ENCODE measurements at regions not wholly inside any gene's neighbourhood (a gene's known extent, or its start where the extent isn't known, plus 50 kb on each side); places are given as distances from the start of the nearest gene placed in this dataset.

GRCh38 chr6:139754898-139755775 is 380.7 kb upstream of the CITED2 start:
- Histone ChIP-seq H3K4me3 (no peak overlapping the region), H3K27ac (no peak overlapping the region), H3K27me3 (no peaks in the 10 kb centered on the region), H3K36me3 (no peaks in the 10 kb centered on the region), H3K9me3 (no peaks in the 10 kb centered on the region), H3K4me1 (peaks cover 15% of the 10 kb centered on the region)
- TF ChIP-seq POLR2A (IDR thresholded peaks at IDR 0.05) (no peak), EP300 (IDR thresholded peaks at IDR 0.05) (no peak), POLR2AphosphoS5 (IDR thresholded peaks at IDR 0.05) (no peak), CTCF (IDR thresholded peaks at IDR 0.05) (no peak)
- no peak for DNase-seq (ENCODE audit: low spot score in 2 of 2)
- WGBS: 50% methylated on average over 6 of the region's 6 CpGs

GRCh38 chr6:139753198-139753861 is 378.9 kb upstream of the CITED2 start:
- 84% methylated on average over 4 of the region's 4 CpGs for WGBS

GRCh38 chr6:139752086-139752485 is 377.6 kb upstream of the CITED2 start:
- Histone ChIP-seq H3K4me1 (peaks cover 10% of the 10 kb centered on the region), H3K9me3 (no peaks in the 10 kb centered on the region)
- TF ChIP-seq EP300 (IDR thresholded peaks at IDR 0.05) (no peak), POLR2AphosphoS5 (IDR thresholded peaks at IDR 0.05) (no peak), POLR2A (IDR thresholded peaks at IDR 0.05) (no peak), CTCF (IDR thresholded peaks at IDR 0.05) (no peak)

More at GRCh38 chr6:139753198-139753861, 378.9 kb upstream of the CITED2 start:
- Histone ChIP-seq H3K9me3 (no peaks in the 10 kb centered on the region), H3K27me3 (no peaks in the 10 kb centered on the region), H3K4me1 (peaks cover 15% of the 10 kb centered on the region), H3K4me3 (no peak overlapping the region), H3K27ac (no peak overlapping the region), H3K36me3 (no peaks in the 10 kb centered on the region)
- no peak for TF ChIP-seq CTCF (IDR thresholded peaks at IDR 0.05)
- TF ChIP-seq POLR2AphosphoS5 (IDR thresholded peaks at IDR 0.05): no peak
- TF ChIP-seq EP300 (IDR thresholded peaks at IDR 0.05): no peak
- no peak for TF ChIP-seq POLR2A (IDR thresholded peaks at IDR 0.05)
- no peak for DNase-seq (ENCODE audit: low spot score in 2 of 2)

GRCh38 chr6:139751179-139751578 is 376.7 kb upstream of the CITED2 start:
- WGBS: 74% methylated on average over 3 of the region's 3 CpGs
- Histone ChIP-seq H3K9me3 (no peaks in the 10 kb centered on the region), H3K36me3 (no peaks in the 10 kb centered on the region), H3K27me3 (no peaks in the 10 kb centered on the region), H3K4me1 (peaks cover 10% of the 10 kb centered on the region), H3K4me3 (no peak overlapping the region), H3K27ac (no peak overlapping the region)
- no peak for DNase-seq (ENCODE audit: low spot score in 2 of 2)
- TF ChIP-seq POLR2AphosphoS5 (IDR thresholded peaks at IDR 0.05): no peak
- TF ChIP-seq EP300 (IDR thresholded peaks at IDR 0.05): no peak
- no peak for TF ChIP-seq CTCF (IDR thresholded peaks at IDR 0.05)
- no peak for TF ChIP-seq POLR2A (IDR thresholded peaks at IDR 0.05)

More at GRCh38 chr6:139752086-139752485, 377.6 kb upstream of the CITED2 start:
- no peak for DNase-seq (ENCODE audit: low spot score in 2 of 2)
- H3K36me3 ChIP-seq: no peaks in the 10 kb centered on the region
- no peak overlapping the region for H3K4me3 ChIP-seq
- H3K27me3 ChIP-seq: no peaks in the 10 kb centered on the region
- no peak overlapping the region for H3K27ac ChIP-seq
- 87% methylated on average over 2 of the region's 2 CpGs for WGBS
